H1 (cell line): ENCODE measurements at regions not wholly inside any gene's neighbourhood (a gene's known extent, or its start where the extent isn't known, plus 50 kb on each side); places are given as distances from the start of the nearest gene placed in this dataset.

ENCODE experiments used
- CTCF ChIA-PET: fragments of 300-600 bp; sonication (Branson Sonifier 250); formaldehyde crosslinking; loops from one replicate; lab custom pipeline; 2021; ENCODE audit not compliant: partially characterized antibody; lab: Charles Lee
- POLR2A ChIA-PET: fragments of 300-600 bp; sonication (Branson Sonifier 250); formaldehyde crosslinking; loops from one replicate; lab custom pipeline; 2021; ENCODE audit warnings: inconsistent platforms; ENCODE audit not compliant: partially characterized antibody; lab: Charles Lee
- DNase-seq, 2 experiments: peaks; one replicate each; pipeline versions ENCODE4 v3.0.0 to v3.0.0-alpha.2; 2010 to 2022; ENCODE audit warnings: low spot score in 2 of 2, low read depth in 1 of 2, mixed read lengths in 1 of 2
- FAIRE-seq: peaks from 2 replicates; lab custom pipeline; 2011; peaks lifted over from hg19 to GRCh38; lab: Jason Lieb, UNC
- H2AFZ ChIP-seq: 2 replicates; pipeline ENCODE4 v1.8.1; 2012; ENCODE audit warnings: low read length, inconsistent platforms
- H2AK5ac ChIP-seq: 2 replicates; pipeline ENCODE4 v1.6.1; 2013; ENCODE audit warnings: low read depth, low read length
- H2BK120ac ChIP-seq: replicated peaks from 2 replicates; pipeline ENCODE3; 2013; ENCODE audit warnings: low read depth, low read length, inconsistent platforms
- H2BK12ac ChIP-seq: 2 replicates; pipeline ENCODE4 v1.6.1; 2013; ENCODE audit warnings: low read depth, low read length
- H2BK15ac ChIP-seq: 2 replicates; pipeline ENCODE4 v1.6.1; 2013; ENCODE audit warnings: low read length
- H2BK20ac ChIP-seq: 2 replicates; pipeline ENCODE4 v1.6.1; 2013; ENCODE audit warnings: low read length
- H2BK5ac ChIP-seq: 2 replicates; pipeline ENCODE4 v1.6.1; 2013; ENCODE audit warnings: low read depth, low read length
- H3K14ac ChIP-seq: 2 replicates; pipeline ENCODE4 v1.6.1; 2013; ENCODE audit warnings: inconsistent platforms; ENCODE audit not compliant: insufficient read length
- H3K18ac ChIP-seq: 2 replicates; pipeline ENCODE4 v1.6.1; 2013; ENCODE audit warnings: low read length; ENCODE audit errors: extremely low read depth
- H3K23ac ChIP-seq: 2 replicates; pipeline ENCODE4 v1.6.1; 2013; ENCODE audit warnings: inconsistent platforms; ENCODE audit not compliant: insufficient read length
- H3K23me2 ChIP-seq: 2 replicates; pipeline ENCODE4 v1.6.1; 2013; ENCODE audit warnings: low read depth, low read length
- H3K27ac ChIP-seq: 2 replicates; pipeline ENCODE4 v1.6.1; 2011; ENCODE audit warnings: low read depth, low read length, inconsistent platforms
- H3K27me3 ChIP-seq, 4 experiments: replicated peaks in 1 of 4; 1 replicate in 1 of 4; 2 replicates in 3 of 4; pipeline versions ENCODE4 v1.6.1 to v1.8.1; 2011 to 2013; ENCODE audit warnings: low read length in 3 of 4, mild to moderate bottlenecking in 3 of 4, inconsistent platforms in 2 of 4, mixed read lengths in 2 of 4, moderate library complexity in 1 of 4; ENCODE audit not compliant: control insufficient read depth in 3 of 4, insufficient read depth in 3 of 4; ENCODE audit errors: extremely low read depth in 1 of 4
- H3K36me3 ChIP-seq, 4 experiments: 2 replicates each; pipeline versions ENCODE4 v1.6.1 to v1.8.1; 2011 to 2013; ENCODE audit warnings: mild to moderate bottlenecking in 4 of 4, low read length in 3 of 4, moderate library complexity in 2 of 4, control low read depth in 1 of 4, inconsistent platforms in 1 of 4; ENCODE audit not compliant: insufficient read depth in 4 of 4, control insufficient read depth in 2 of 4
- H3K4ac ChIP-seq: replicated peaks from 2 replicates; pipeline ENCODE3; 2013; ENCODE audit warnings: low read length, low read depth, mixed read lengths, inconsistent platforms; ENCODE audit not compliant: insufficient read length
- H3K4me1 ChIP-seq, 4 experiments: replicated peaks in 1 of 4; 1 replicate in 1 of 4; 2 replicates in 3 of 4; pipeline versions ENCODE4 v1.6.1 to v1.8.1; 2011 to 2013; ENCODE audit warnings: low read length in 3 of 4, inconsistent platforms in 2 of 4, mixed read lengths in 1 of 4; ENCODE audit not compliant: insufficient read depth in 4 of 4, control insufficient read depth in 3 of 4
- H3K4me2 ChIP-seq, 2 experiments: 2 replicates each; pipeline versions ENCODE4 v1.6.1 to v1.8.1; 2011 to 2013; ENCODE audit warnings: low read depth in 2 of 2, low read length in 2 of 2, control low read depth in 1 of 2, inconsistent platforms in 1 of 2, mild to moderate bottlenecking in 1 of 2; ENCODE audit not compliant: insufficient read depth in 1 of 2
- H3K4me3 ChIP-seq, 4 experiments: fragments of 200-600, 300-600 bp in 1 of 4; sonication (generic), shearing (Covaris generic), sonication (Bioruptor Twin) in 1 of 4; 2 replicates each; pipeline versions ENCODE4 v1.5.1 to v1.8.1; 2011 to 2016; ENCODE audit warnings: low read length in 4 of 4, low read depth in 3 of 4, control low read depth in 2 of 4, inconsistent platforms in 2 of 4, mild to moderate bottlenecking in 2 of 4, mixed read lengths in 1 of 4, moderate library complexity in 1 of 4; ENCODE audit not compliant: insufficient read depth in 2 of 4; ENCODE audit errors: extremely low read depth in 1 of 4
- H3K56ac ChIP-seq: replicated peaks from 2 replicates; pipeline ENCODE3; 2013; ENCODE audit warnings: low read depth, mild to moderate bottlenecking, mixed read lengths, low read length, inconsistent platforms; ENCODE audit not compliant: insufficient read length
- H3K79me1 ChIP-seq: 2 replicates; pipeline ENCODE4 v1.6.1; 2013; ENCODE audit warnings: low read depth, low read length, control low read depth
- H3K79me2 ChIP-seq, 2 experiments: 2 replicates each; pipeline versions ENCODE4 v1.6.1 to v1.8.1; 2012 to 2013; ENCODE audit warnings: low read length in 2 of 2, mild to moderate bottlenecking in 2 of 2, inconsistent platforms in 1 of 2; ENCODE audit not compliant: insufficient read depth in 2 of 2, control insufficient read depth in 1 of 2
- H3K9ac ChIP-seq, 4 experiments: replicated peaks in 1 of 4; 1 replicate in 1 of 4; 2 replicates in 3 of 4; pipeline versions ENCODE4 v1.6.1 to v1.8.1; 2011 to 2013; ENCODE audit warnings: low read depth in 3 of 4, low read length in 3 of 4, control low read depth in 2 of 4, mild to moderate bottlenecking in 2 of 4, moderate library complexity in 2 of 4, inconsistent platforms in 1 of 4; ENCODE audit errors: extremely low read depth in 1 of 4
- H3K9me3 ChIP-seq, 2 experiments: 2 replicates each; pipeline versions ENCODE4 v1.6.1 to v1.8.1; 2012 to 2013; ENCODE audit warnings: mild to moderate bottlenecking in 2 of 2, moderate library complexity in 2 of 2, control low read depth in 1 of 2, inconsistent platforms in 1 of 2, low read depth in 1 of 2, low read length in 1 of 2, mixed read lengths in 1 of 2; ENCODE audit not compliant: insufficient read depth in 2 of 2
- H4K20me1 ChIP-seq, 2 experiments: replicated peaks in 1 of 2; 2 replicates each; pipeline versions ENCODE3 to v1.8.1; 2011 to 2013; ENCODE audit warnings: inconsistent platforms in 2 of 2, low read length in 2 of 2, mild to moderate bottlenecking in 1 of 2; ENCODE audit not compliant: insufficient read depth in 2 of 2, control insufficient read depth in 1 of 2
- H4K5ac ChIP-seq: 2 replicates; pipeline ENCODE4 v1.6.1; 2013; ENCODE audit warnings: low read length, low read depth, mixed read lengths, inconsistent platforms; ENCODE audit not compliant: insufficient read length
- H4K8ac ChIP-seq: 2 replicates; pipeline ENCODE4 v1.8.0; 2013; ENCODE audit warnings: mild to moderate bottlenecking, moderate library complexity, low read length, inconsistent platforms; ENCODE audit not compliant: insufficient read depth; ENCODE audit errors: extremely low read depth
- H4K91ac ChIP-seq: replicated peaks from 2 replicates; pipeline ENCODE3; 2013; ENCODE audit warnings: low read length, mixed read lengths, inconsistent platforms; ENCODE audit not compliant: insufficient read length
- HDAC2 ChIP-seq, 2 experiments: fragments of 300-600 bp in 1 of 2; sonication (generic) in 1 of 2; IDR thresholded peaks; 2 replicates each; pipeline ENCODE4 v1.6.1; 2011 to 2012; ENCODE audit warnings: low read depth in 2 of 2, low read length in 2 of 2, mild to moderate bottlenecking in 2 of 2, moderate library complexity in 2 of 2, borderline replicate concordance in 1 of 2, inconsistent platforms in 1 of 2
- PHF8 ChIP-seq: fragments of 200-600 bp; sonication (generic); conservative IDR thresholded peaks from 2 replicates; pipeline ENCODE4 v1.7.1; 2012; ENCODE audit warnings: low read depth, mild to moderate bottlenecking, inconsistent platforms, low read length, moderate library complexity
- WGBS, 2 experiments: shearing (Covaris generic) in 1 of 2; methylation state at CpG; one replicate each; pipeline versions ENCODE4 v1.1.6 to v1.1.7; 2013 to 2015; ENCODE audit warnings: low lambda C conversion rate in 2 of 2, mixed read lengths in 2 of 2, inconsistent platforms in 1 of 2, low coverage in 1 of 2, missing lambda C conversion rate in 1 of 2; ENCODE audit not compliant: insufficient replicate concordance in 2 of 2, insufficient coverage in 1 of 2, insufficient read length in 1 of 2; ENCODE audit errors: extremely low coverage in 1 of 2, missing lambda C conversion rate in 1 of 2; 5-methylcytosine and 5-hydroxymethylcytosine counted together
- TF ChIP-seq, protein P1 (sequence below): IDR thresholded peaks from 2 replicates; pipeline ENCODE4 v1.6.1; 2012; ENCODE audit warnings: inconsistent platforms

DNA sequence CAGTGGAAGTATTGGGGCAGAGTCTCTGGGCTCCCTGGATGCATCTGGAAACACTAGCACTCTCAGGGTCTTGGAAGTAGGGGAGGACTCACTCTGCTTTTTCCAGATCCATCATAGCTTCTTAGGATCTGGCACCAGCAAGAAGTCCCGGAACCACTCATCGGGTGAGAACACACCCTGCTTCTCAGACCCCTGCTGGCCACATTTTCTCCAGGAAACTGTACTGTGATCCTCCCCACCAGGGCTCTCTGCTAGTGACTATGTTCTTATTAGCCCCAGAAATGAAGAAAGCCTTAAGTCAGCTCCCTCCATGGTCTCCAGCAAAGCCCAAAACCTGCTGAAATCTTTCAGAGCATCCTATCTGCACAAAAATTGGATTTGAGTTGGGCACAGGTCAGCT is 197.3 kb upstream of the GADL1 start:
- Histone ChIP-seq H3K4me1 (no peaks in the 10 kb centered on the region), H2BK12ac (no peak overlapping the region), H2BK120ac (no peak overlapping the region), H3K79me1 (no peaks in the 10 kb centered on the region), H3K79me2 (no peaks in the 10 kb centered on the region), H3K23ac (no peak overlapping the region), H3K4ac (no peak overlapping the region), H3K14ac (no peak overlapping the region), H3K4me2 (no peak overlapping the region), H2BK20ac (no peak overlapping the region), H2AK5ac (no peak overlapping the region), H3K9ac (no peak overlapping the region), H2BK5ac (no peak overlapping the region), H3K23me2 (no peaks in the 10 kb centered on the region), H2BK15ac (no peak overlapping the region), H3K27me3 (no peaks in the 10 kb centered on the region), H4K91ac (no peak overlapping the region), H3K9me3 (no peaks in the 10 kb centered on the region), H3K56ac (no peak overlapping the region), H3K18ac (no peak overlapping the region), H2AFZ (no peak overlapping the region), H4K5ac (no peak overlapping the region), H4K20me1 (no peaks in the 10 kb centered on the region), H4K8ac (no peak overlapping the region), H3K4me3 (no peak overlapping the region), H3K27ac (no peak overlapping the region), H3K36me3 (no peaks in the 10 kb centered on the region)
- 83% methylated on average over 2 of the region's 2 CpGs; no CpG with 5 or more reads in 1 of the 2 experiments for WGBS, 2 experiments
- CTCF ChIA-PET: interaction anchor here (1.1 kb wide), 1 partner anchor 163 kb away, joined by 3 read pairs; no protein-coding TSS in a partner anchor
- POLR2A ChIA-PET: no interaction called here
- no peak for FAIRE-seq
- no peak for DNase-seq
- TF ChIP-seq, protein P1, sequence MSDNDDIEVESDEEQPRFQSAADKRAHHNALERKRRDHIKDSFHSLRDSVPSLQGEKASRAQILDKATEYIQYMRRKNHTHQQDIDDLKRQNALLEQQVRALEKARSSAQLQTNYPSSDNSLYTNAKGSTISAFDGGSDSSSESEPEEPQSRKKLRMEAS: no peak
- TF ChIP-seq PHF8 (no peak), HDAC2 (IDR thresholded peaks at IDR 0.05; ENCODE audit: borderline replicate concordance in 1 of 2, low read depth in 2 of 2, low read length in 2 of 2) (no peak)
